T-helper 2 cell treated with Interferon-gamma antibody and Interleukin-4, amounts not matched to agents 5 μg/mL and 100 μg/mL, for 36 hours (primary cell): ENCODE measurements at regions not wholly inside any gene's neighbourhood (a gene's known extent, or its start where the extent isn't known, plus 50 kb on each side); places are given as distances from the start of the nearest gene placed in this dataset.

Experiments used
- DNase-seq: peaks from one replicate; pipeline ENCODE4 v3.0.0; 2021; ENCODE audit warnings: low spot score
- H3K27ac Mint-ChIP-seq: one replicate; pipeline ENCODE4 v1.8.0; 2021; ENCODE audit warnings: mild to moderate bottlenecking, mixed read lengths
- H3K27me3 Mint-ChIP-seq: one replicate; pipeline ENCODE4 v1.8.0; 2021; ENCODE audit warnings: low read depth, mixed read lengths
- H3K36me3 Mint-ChIP-seq: one replicate; pipeline ENCODE4 v1.8.0; 2021; ENCODE audit warnings: low read depth, mixed read lengths
- H3K4me1 Mint-ChIP-seq: one replicate; pipeline ENCODE4 v1.8.0; 2021; ENCODE audit warnings: low read depth, mixed read lengths
- H3K4me3 Mint-ChIP-seq: one replicate; pipeline ENCODE4 v1.8.0; 2022; ENCODE audit warnings: mild to moderate bottlenecking, moderate library complexity, mixed read lengths
- H3K9me3 Mint-ChIP-seq: one replicate; pipeline ENCODE4 v1.8.0; 2021; ENCODE audit warnings: mixed read lengths

- Mint-ChIP-seq H3K27ac (no peak overlapping the region), H3K36me3 (no peaks in the 10 kb centered on the region), H3K4me3 (no peak overlapping the region), H3K9me3 (no peaks in the 10 kb centered on the region), H3K27me3 (no peaks in the 10 kb centered on the region), H3K4me1 (no peaks in the 10 kb centered on the region)
- no peak for DNase-seq
Observed at GRCh38 chr13:79749984-79750551, 269.1 kb downstream of the NDFIP2 start.

GRCh38 chr13:79749566-79749965 lies 268.6 kb downstream of the NDFIP2 start:
- Mint-ChIP-seq H3K4me3 (no peak overlapping the region), H3K36me3 (no peaks in the 10 kb centered on the region), H3K27ac (no peak overlapping the region), H3K9me3 (no peaks in the 10 kb centered on the region), H3K27me3 (no peaks in the 10 kb centered on the region), H3K4me1 (no peaks in the 10 kb centered on the region)
- no peak for DNase-seq

DNA sequence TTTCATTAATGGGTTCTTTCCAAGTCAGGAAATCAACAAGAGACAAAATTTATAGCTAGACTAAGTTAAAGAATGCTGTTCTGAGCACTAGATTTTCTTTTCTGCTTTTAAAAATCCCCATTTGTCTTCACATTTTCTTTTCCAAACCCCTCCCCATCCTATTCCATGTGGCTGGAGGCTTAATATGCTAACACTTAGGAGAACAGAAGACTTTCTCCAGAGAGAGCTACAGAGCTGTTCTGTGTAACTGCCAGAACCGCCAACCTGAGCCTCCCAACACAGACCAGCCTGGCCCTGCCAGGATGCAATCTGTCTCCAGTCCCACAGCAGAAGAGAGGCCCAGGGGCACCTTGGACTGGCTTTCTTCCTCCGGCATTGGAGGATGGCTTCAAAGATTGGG lies 264.1 kb downstream of the NDFIP2 start:
- Mint-ChIP-seq H3K27me3 (no peaks in the 10 kb centered on the region), H3K9me3 (no peaks in the 10 kb centered on the region), H3K36me3 (no peaks in the 10 kb centered on the region), H3K4me1 (no peaks in the 10 kb centered on the region), H3K4me3 (no peak overlapping the region), H3K27ac (no peak overlapping the region)
- DNase-seq, result no peak

GRCh38 chr13:79742923-79743322 lies 262.0 kb downstream of the NDFIP2 start:
- no peak overlapping the region for H3K4me3 Mint-ChIP-seq
- H3K27ac Mint-ChIP-seq, result no peak overlapping the region
- no peaks in the 10 kb centered on the region for H3K27me3 Mint-ChIP-seq
- H3K36me3 Mint-ChIP-seq, result no peaks in the 10 kb centered on the region
- no peaks in the 10 kb centered on the region for H3K9me3 Mint-ChIP-seq
- no peak for DNase-seq
- no peaks in the 10 kb centered on the region for H3K4me1 Mint-ChIP-seq

- no peaks in the 10 kb centered on the region for H3K9me3 Mint-ChIP-seq
- H3K4me1 Mint-ChIP-seq, result no peaks in the 10 kb centered on the region
- H3K27ac Mint-ChIP-seq, result no peak overlapping the region
- no peak overlapping the region for H3K4me3 Mint-ChIP-seq
- no peaks in the 10 kb centered on the region for H3K36me3 Mint-ChIP-seq
- no peak for DNase-seq
- H3K27me3 Mint-ChIP-seq, result no peaks in the 10 kb centered on the region
Observed at GRCh38 chr13:79740991-79741390, 260.0 kb downstream of the NDFIP2 start.

DNA sequence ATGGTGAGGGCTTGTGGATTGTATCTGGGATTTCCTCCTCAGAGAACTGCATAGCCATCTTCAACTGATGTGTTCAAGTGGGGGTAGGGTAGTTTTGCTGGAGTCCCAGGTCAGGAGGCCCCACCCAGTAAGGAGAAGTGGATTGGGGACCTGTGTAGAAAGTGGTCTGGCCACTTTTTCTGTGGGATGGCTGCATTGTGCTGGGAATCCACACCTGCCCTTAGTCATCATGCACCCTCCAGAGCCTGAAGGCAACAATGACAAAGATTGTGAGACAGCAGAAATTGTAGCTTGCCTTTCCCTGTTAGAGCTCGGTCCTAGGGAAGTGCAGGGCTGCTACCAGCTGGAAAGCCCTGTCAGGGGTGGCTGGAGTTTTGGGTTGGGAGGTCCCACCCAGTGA lies 255.4 kb downstream of the NDFIP2 start:
- Mint-ChIP-seq H3K4me1 (no peaks in the 10 kb centered on the region), H3K4me3 (no peak overlapping the region), H3K27me3 (no peaks in the 10 kb centered on the region), H3K36me3 (no peaks in the 10 kb centered on the region), H3K27ac (no peak overlapping the region), H3K9me3 (no peaks in the 10 kb centered on the region)
- no peak for DNase-seq

DNA sequence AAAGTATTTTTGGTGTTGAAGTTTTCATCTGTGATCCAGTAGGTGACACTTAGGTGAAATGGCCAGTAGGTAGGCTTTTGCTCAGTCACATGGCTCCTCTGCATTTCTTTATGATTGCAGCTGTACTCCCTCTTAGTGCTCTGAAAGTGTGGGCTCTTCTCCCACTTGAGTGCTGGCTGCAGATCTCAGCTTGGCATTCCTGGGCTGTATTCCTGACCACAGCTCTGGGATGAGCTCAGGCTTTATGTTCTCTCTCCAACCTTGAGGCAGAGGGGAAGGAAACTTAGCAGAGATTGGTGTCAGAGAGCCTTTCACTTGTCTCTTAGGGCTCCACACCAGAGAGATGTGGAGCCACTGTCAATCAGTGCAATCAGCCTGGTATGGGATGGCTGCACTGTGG lies 254.3 kb downstream of the NDFIP2 start:
- Mint-ChIP-seq H3K9me3 (no peaks in the 10 kb centered on the region), H3K4me1 (no peaks in the 10 kb centered on the region), H3K27ac (no peak overlapping the region), H3K36me3 (no peaks in the 10 kb centered on the region), H3K27me3 (no peaks in the 10 kb centered on the region), H3K4me3 (no peak overlapping the region)
- DNase-seq, result no peak

GRCh38 chr13:79727086-79727485 lies 246.1 kb downstream of the NDFIP2 start:
- Mint-ChIP-seq H3K4me1 (no peaks in the 10 kb centered on the region), H3K27ac (no peak overlapping the region), H3K27me3 (peaks cover 2% of the 10 kb centered on the region), H3K36me3 (no peaks in the 10 kb centered on the region), H3K9me3 (no peaks in the 10 kb centered on the region), H3K4me3 (no peak overlapping the region)
- DNase-seq, result no peak

DNA sequence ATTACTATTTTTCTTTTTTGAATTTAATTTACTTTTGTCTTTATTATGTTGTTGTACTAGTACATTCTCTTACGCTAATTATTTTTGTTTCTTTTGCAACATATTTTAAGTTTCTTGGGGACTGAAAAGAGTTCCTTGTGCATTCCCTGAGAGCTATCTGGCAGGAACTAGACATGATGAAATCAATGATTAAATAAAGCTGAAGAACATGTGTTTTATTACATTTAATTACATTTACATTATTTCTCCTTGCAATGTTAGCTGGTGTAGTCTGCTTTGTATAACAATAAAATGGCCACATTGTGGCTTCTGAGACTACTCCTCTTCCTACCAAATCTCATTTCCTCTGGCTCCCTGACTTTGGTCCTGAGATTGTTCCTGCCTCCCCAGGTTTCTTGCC lies 244.9 kb downstream of the NDFIP2 start:
- H3K36me3 Mint-ChIP-seq, result no peaks in the 10 kb centered on the region
- no peaks in the 10 kb centered on the region for H3K4me1 Mint-ChIP-seq
- H3K27ac Mint-ChIP-seq, result no peak overlapping the region
- no peak overlapping the region for H3K4me3 Mint-ChIP-seq
- H3K27me3 Mint-ChIP-seq, result peaks cover 2% of the 10 kb centered on the region
- H3K9me3 Mint-ChIP-seq, result no peaks in the 10 kb centered on the region
- no peak for DNase-seq

DNA sequence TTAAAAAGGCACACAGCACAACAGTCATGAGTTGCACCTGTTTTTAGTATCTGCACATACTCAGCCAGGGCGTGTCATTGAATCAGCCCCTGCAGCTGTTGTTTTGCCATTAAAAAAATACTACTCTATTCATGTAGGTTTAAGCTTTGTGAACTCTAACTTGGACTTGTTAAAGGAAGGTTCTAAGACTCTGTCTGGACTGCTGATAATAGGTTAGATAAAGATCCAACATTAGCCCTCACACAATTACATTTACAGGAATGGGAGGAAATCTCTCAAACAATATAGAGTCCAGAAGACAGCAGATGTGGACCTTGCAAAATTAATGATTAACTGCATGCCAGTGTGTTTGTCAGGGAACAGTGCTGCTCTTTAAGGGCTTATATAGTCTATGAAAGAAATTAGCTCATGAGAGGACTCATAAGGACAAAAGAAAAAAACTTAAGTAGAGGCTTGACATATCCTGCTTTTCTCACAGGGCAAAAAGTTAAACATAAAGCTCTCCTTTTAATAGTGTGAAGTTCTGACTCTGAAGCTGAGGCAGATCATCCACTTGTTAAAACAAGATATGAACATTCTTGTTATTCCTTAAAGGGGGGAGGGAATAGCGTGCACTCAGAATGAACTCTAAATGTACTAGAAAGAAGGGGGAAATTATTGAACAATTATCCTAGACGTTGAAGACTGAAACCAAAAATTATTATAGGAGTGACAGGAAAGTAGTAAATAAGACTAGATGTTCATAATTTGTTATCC lies 243.6 kb downstream of the NDFIP2 start:
- DNase-seq, result no peak
- H3K4me3 Mint-ChIP-seq, result no peak overlapping the region
- H3K4me1 Mint-ChIP-seq, result no peaks in the 10 kb centered on the region
- no peaks in the 10 kb centered on the region for H3K36me3 Mint-ChIP-seq
- peaks cover 2% of the 10 kb centered on the region for H3K27me3 Mint-ChIP-seq
- no peaks in the 10 kb centered on the region for H3K9me3 Mint-ChIP-seq
- H3K27ac Mint-ChIP-seq, result no peak overlapping the region

GRCh38 chr13:79723519-79724024 lies 242.6 kb downstream of the NDFIP2 start:
- no peak overlapping the region for H3K27ac Mint-ChIP-seq
- no peak for DNase-seq
- no peaks in the 10 kb centered on the region for H3K4me1 Mint-ChIP-seq
- H3K9me3 Mint-ChIP-seq, result no peaks in the 10 kb centered on the region
- H3K36me3 Mint-ChIP-seq, result no peaks in the 10 kb centered on the region
- peaks cover 2% of the 10 kb centered on the region for H3K27me3 Mint-ChIP-seq
- H3K4me3 Mint-ChIP-seq, result no peak overlapping the region

DNA sequence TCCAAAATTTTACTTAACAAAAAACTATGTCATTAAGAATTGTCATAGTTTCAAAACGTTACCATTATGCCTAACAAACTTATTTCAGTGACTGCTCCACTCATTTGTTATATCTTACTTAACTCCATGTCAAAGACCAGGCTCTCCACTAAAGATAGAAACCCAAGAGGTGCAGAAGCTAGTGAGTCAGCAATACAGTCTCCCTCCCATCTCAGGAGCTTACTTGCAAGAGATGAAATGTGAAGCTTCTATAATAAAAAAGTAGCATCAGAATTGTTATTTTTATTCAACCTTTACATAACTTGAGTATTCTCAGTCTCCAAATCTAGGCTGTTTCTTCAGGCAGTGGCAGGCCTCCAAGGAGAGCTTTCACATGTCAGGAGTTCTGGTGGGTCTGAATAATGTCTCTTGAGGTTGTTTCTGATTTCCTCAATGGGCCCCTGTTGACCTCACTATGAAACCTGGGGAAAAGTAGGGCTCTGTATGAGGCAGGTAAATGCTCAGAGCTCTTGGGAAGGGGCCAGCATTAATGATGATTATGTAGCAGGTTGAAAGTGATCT lies 242.0 kb downstream of the NDFIP2 start:
- no peaks in the 10 kb centered on the region for H3K4me1 Mint-ChIP-seq
- no peak overlapping the region for H3K4me3 Mint-ChIP-seq
- no peak for DNase-seq
- no peaks in the 10 kb centered on the region for H3K36me3 Mint-ChIP-seq
- no peak overlapping the region for H3K27ac Mint-ChIP-seq
- peaks cover 2% of the 10 kb centered on the region for H3K27me3 Mint-ChIP-seq
- no peaks in the 10 kb centered on the region for H3K9me3 Mint-ChIP-seq

DNA sequence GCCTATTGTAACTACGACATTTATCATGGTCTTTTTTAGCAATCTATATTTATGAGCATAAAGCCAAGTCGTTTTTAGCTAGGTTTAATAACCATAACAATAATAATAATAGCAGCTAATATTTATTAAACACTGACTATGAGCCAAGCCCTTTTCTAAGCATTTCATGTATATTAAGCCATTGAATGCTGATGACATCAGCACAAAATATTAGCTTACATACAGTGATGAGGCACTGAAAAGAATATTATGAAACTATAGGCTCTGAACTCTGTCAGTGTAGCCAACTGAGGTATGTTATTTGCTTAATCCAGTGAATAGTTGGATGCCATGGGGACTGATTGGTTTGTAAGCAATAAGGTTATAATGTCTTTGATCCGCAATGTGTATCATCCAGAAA lies 235.2 kb downstream of the NDFIP2 start:
- no peak for DNase-seq
- H3K4me1 Mint-ChIP-seq, result no peaks in the 10 kb centered on the region
- H3K27me3 Mint-ChIP-seq, result no peaks in the 10 kb centered on the region
- no peaks in the 10 kb centered on the region for H3K9me3 Mint-ChIP-seq
- no peak overlapping the region for H3K27ac Mint-ChIP-seq
- no peak overlapping the region for H3K4me3 Mint-ChIP-seq
- no peaks in the 10 kb centered on the region for H3K36me3 Mint-ChIP-seq

- H3K9me3 Mint-ChIP-seq, result no peaks in the 10 kb centered on the region
- H3K36me3 Mint-ChIP-seq, result no peaks in the 10 kb centered on the region
- H3K4me3 Mint-ChIP-seq, result no peak overlapping the region
- H3K27me3 Mint-ChIP-seq, result no peaks in the 10 kb centered on the region
- H3K27ac Mint-ChIP-seq, result no peak overlapping the region
- no peak for DNase-seq
- H3K4me1 Mint-ChIP-seq, result no peaks in the 10 kb centered on the region
Observed at GRCh38 chr13:79711631-79712030, 230.7 kb downstream of the NDFIP2 start.
